Fibroblast of skin of left biceps (primary cell): ENCODE measurements at regions not wholly inside any gene's neighbourhood (a gene's known extent, or its start where the extent isn't known, plus 50 kb on each side); places are given as distances from the start of the nearest gene placed in this dataset.

Experiments used
- DNase-seq, 2 experiments: peaks; one replicate each; pipeline ENCODE4 v3.0.0-alpha.2; 2013; ENCODE audit warnings: low read depth in 2 of 2

- DNase-seq = no peak
Observed at GRCh38 chr5:169354921-169355320, 54.0 kb upstream of the SLIT3 start.

GRCh38 chr5:169354263-169354662, 53.3 kb upstream of the SLIT3 start:
- DNase-seq = no peak

- DNase-seq = no peak
Observed at GRCh38 chr5:169352901-169353300, 52.0 kb upstream of the SLIT3 start.

- DNase-seq = no peak
Observed at GRCh38 chr5:169351721-169352120, 50.8 kb upstream of the SLIT3 start.

- DNase-seq = peak; percentile 97
Observed at GRCh38 chr5:169350759-169351240, 49.9 kb upstream of the SLIT3 start.
